ENCODE measurements at regions not wholly inside any gene's neighbourhood (a gene's known extent, or its start where the extent isn't known, plus 50 kb on each side); places are given as distances from the start of the nearest gene placed in this dataset.
"Not testable (repeated sequence)": the region's sequence is repeated elsewhere in the genome, so short reads cannot be mapped to it uniquely, and the experiment has no call there.

- DNase-seq, result not testable (repeated sequence)
These were observed 83.4 kb upstream of the RAP2C start for GRCh38 chrX:132302687-132303086.

- DNase-seq, result no peak
These were observed 75.7 kb upstream of the RAP2C start for GRCh38 chrX:132294776-132295495.

DNA sequence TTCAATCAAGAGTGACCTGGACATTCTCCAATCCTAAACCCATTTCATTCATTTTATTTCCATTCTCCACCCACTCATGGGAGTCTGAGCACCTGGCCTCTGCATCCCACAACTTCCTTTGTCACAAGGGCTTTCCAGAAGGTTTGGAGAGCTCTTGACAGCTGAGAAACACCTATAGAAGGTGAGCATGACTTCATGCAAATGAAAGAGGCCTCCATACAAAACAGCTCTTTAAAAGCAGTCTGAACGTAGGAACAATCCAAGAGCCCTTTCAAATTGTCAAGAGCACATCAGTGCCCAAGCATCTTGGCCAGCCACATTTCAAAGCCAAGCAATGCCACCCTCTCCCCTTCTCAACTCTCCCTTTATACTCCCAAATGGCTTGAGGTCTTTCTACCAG, 74.9 kb upstream of the RAP2C start:
- DNase-seq, result no peak

DNA sequence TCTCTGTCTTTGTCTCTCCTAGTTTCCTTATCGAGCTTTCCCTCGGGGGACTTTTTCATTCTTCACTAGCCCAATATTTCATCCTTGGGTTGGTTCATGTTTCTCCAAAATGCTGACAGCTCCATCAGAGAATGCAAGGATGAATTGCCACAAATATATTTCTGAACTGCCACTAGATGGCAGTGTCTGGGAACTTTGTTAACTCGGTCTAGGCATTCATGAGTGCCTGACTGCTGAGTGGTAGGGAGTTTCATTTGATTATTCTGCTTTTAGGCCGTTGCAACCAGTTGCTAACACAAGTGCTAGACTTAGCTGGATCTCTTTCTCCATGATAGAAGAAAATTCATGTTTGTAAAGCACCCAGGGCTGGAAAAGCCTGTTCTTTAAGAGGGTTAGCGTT, 73.5 kb upstream of the RAP2C start:
- peak; percentile 56 for DNase-seq

DNA sequence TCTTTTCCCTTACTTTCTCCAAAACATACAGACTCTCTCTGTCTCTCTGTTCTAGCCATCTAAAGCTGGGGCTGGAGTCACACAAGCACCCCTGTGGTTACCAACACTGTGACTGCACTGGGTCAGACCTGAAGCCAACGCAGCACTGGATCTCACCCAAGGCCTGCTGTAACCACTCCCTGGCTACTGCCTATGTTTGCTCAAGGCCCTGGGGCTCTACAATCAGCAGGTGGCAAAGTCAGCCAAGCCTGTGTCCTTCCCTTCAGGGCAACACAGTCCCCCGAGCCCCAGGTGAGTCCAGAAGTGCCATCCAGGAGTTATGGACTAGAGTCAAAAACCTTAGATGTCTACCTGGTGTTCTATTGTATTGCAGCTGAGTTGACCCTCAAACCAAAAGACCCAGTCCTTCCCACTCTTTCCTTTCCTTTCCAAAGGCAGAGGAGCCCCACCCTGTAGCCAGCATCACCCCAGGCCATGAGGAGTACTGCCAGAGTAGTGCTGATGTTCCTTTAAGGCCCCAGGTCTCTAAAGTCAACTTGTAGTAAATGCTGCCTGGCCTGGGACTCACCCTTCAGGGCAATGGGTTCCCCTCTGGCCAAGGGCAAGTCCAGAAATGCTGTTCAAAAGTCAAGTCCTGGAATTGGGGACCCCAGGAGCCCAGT, 58.8 kb upstream of the RAP2C start:
- no peak for DNase-seq

DNA sequence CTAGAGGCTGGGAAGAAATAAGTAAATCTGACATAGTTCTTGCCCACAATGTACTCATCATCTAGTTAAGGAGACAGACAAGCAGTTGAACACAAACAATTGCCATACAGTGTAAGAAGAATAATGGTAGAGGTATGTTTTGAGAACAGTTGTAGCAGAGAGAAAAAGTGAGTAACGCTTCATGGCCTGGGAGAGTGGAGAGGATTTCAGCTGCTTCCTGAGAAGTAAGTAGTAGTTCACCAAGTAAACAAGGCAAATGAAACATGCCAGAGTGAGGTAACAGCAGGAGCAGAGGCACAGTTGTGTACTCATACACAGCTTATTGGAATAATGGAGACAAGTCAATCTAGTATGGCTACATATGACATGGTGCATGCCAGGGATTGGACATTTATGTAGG, 53.6 kb upstream of the RAP2C start:
- no peak for DNase-seq

DNA sequence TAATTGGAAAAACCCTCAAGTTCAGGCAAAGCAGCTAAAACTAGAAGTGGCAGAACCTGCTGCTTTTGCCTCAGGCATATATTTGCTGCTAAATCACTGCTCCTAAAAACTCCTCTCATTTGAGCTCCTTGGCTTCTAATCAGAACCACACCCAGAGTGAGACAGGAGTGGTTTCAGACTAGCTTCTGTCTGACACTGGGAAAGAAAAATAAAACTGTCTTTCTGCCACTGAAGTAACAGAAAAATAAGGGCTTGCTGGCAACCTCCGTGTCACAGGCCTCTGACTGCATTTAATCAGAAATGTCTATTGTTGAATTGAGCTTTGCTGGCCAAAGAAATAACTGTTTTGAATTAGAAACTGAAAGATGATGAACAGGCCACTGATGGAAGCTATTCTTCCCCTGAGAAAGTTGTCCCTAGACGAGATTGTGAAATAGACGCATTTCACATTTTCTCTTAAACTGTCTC, 52.1 kb upstream of the RAP2C start:
- no peak for DNase-seq

DNA sequence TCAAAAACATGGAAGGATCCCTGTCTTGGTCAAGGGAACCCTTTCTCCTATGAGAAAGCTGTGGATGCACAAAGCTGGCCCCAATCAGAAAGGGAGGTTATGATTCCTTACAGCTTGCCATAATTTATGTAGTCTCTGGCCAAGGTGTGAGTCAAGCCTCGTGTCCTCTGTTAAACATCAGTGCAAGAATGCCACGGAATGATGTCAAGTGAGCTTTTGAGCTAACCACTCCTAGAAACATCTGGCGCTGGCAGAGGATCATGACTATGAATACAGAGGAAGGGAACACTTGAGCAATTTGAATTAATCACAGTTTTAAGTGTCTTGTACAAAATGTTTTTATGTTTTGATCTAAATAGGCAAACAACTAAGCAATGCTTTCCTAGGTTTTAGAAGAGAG, 51.5 kb upstream of the RAP2C start:
- DNase-seq, result no peak

DNA sequence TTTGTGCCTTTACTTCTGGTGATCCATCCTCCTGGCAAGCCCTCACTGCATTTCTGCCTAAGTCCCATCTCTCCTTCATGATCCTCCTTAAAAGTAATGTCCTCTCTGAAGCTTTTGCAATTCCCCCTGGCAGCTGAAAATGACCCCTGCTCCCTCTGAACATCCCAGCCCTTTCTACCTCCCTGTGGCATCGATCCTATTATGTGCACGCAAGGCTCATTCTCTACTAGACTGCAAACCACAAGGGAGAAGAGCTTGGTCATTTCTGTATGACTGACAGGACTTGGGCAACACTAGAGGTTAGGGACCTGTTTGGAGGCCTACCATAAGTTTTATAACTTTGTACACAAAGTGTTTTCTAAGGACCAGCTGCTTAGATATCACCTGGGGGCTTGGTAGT, 50.8 kb upstream of the RAP2C start:
- no peak for DNase-seq
